Activated CD4-positive, alpha-beta T cell treated with anti-CD3 and anti-CD28 coated beads, Interleukin-2, amount 10 ng/mL, durations not matched to agents 7 days and 5 days (primary cell): ENCODE measurements at regions not wholly inside any gene's neighbourhood (a gene's known extent, or its start where the extent isn't known, plus 50 kb on each side); places are given as distances from the start of the nearest gene placed in this dataset.

Source experiments
- CTCF ChIA-PET: fragments of 350-600 bp; sonication (Branson Sonifier 250); formaldehyde crosslinking; loops from one replicate; lab custom pipeline; 2021; ENCODE audit warnings: antibody characterized with exemption; lab: Charles Lee
- POLR2A ChIA-PET: fragments of 350-600 bp; sonication (Branson Sonifier 250); formaldehyde crosslinking; loops from one replicate; lab custom pipeline; 2021; ENCODE audit warnings: antibody characterized with exemption; lab: Charles Lee
- DNase-seq: peaks from one replicate; pipeline ENCODE4 v3.0.0-alpha.2; 2020
- H3K27ac Mint-ChIP-seq: one replicate; pipeline ENCODE4 v1.8.0; 2021; ENCODE audit warnings: mild to moderate bottlenecking, moderate library complexity, mixed read lengths
- H3K27me3 Mint-ChIP-seq: one replicate; pipeline ENCODE4 v1.8.0; 2021; ENCODE audit warnings: mixed read lengths
- H3K36me3 Mint-ChIP-seq: one replicate; pipeline ENCODE4 v1.8.0; 2021; ENCODE audit warnings: low read depth, mixed read lengths
- H3K4me1 Mint-ChIP-seq: one replicate; pipeline ENCODE4 v1.8.0; 2021; ENCODE audit warnings: mixed read lengths
- H3K4me3 Mint-ChIP-seq: one replicate; pipeline ENCODE4 v1.8.0; 2021; ENCODE audit warnings: mild to moderate bottlenecking, moderate library complexity, mixed read lengths
- H3K9me3 Mint-ChIP-seq: one replicate; pipeline ENCODE4 v1.8.0; 2021; ENCODE audit warnings: mixed read lengths

DNA sequence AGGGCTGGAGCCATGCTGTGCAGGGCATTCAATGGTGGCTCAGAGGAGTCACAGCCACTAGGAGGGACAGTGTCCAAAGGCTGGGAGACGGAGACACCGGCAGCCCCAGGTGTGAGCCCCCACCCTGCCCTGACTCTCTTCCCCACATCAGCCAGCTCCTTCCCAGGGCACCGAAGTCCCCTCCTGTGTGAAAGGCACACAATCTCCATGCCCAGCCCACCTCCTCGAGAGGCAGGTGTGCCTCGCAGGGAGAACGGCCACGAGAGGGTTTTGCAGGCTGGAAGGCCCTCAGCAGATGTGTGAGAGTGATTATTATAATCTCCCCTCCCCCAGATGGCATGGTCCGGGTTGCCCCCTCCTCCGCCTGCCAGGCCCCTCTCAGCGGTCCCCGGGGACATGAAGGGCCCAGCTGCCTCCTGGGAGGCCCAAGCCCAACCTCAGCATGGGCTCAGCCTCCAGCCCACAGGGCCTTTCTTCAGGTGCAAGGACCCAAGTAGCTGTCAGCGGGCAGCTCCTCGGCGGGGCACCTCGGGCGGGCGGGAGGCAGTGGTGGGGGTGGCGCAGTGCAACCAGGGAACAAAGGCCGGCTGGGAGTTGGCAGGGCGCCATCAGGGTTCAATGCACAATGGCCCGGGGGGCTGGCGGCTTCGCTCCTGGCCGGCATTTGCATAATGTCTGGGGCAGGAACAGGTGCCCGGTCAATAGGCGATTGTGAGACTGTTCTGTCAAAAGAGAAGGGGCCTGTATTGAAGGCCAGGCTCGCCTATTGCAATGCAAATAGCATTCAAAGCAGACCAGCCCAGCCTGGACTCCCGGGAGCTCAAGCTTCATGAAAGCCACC, 155.3 kb upstream of the ZMIZ1 start:
- POLR2A ChIA-PET, result no interaction called here
- Mint-ChIP-seq H3K4me3 (no peak overlapping the region), H3K4me1 (no peaks in the 10 kb centered on the region), H3K36me3 (no peaks in the 10 kb centered on the region), H3K27me3 (no peaks in the 10 kb centered on the region), H3K9me3 (no peaks in the 10 kb centered on the region), H3K27ac (no peak overlapping the region)
- CTCF ChIA-PET, result no interaction called here
- no peak for DNase-seq

DNA sequence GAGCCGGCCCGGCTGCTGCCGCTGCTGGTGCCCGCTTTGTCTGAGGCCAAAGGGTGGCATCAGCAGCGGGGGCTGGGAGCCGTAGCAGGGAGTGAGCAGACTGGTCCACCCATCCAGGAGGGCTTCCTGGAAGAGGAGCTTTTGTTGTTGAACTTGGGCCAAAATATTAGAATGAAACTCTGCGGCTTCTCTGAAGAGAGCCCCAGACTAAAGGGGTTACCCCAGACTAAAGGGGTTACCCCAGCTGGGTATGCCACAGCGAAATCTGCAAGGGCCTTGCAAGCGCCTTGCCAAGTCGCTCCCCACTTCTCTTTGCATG, 154.7 kb upstream of the ZMIZ1 start:
- H3K9me3 Mint-ChIP-seq, result no peaks in the 10 kb centered on the region

GRCh38 chr10:78914502-78915189, 154.1 kb upstream of the ZMIZ1 start:
- no peak for DNase-seq
- H3K4me3 Mint-ChIP-seq, result no peak overlapping the region
- H3K27me3 Mint-ChIP-seq, result peaks cover 4% of the 10 kb centered on the region
- POLR2A ChIA-PET, result no interaction called here
- H3K27ac Mint-ChIP-seq, result no peak overlapping the region
- H3K36me3 Mint-ChIP-seq, result no peaks in the 10 kb centered on the region
- H3K4me1 Mint-ChIP-seq, result no peaks in the 10 kb centered on the region
- CTCF ChIA-PET, result interaction anchor here (0.7 kb wide), 1 partner anchor 377 kb away, joined by 3 read pairs; no protein-coding TSS in a partner anchor
- H3K9me3 Mint-ChIP-seq, result no peaks in the 10 kb centered on the region

More for the DNA sequence above, 154.7 kb upstream of the ZMIZ1 start:
- no peak overlapping the region for H3K4me3 Mint-ChIP-seq
- H3K27me3 Mint-ChIP-seq, result peaks cover 2% of the 10 kb centered on the region
- ChIA-PET CTCF (no interaction called here), POLR2A (no interaction called here)
- H3K36me3 Mint-ChIP-seq, result no peaks in the 10 kb centered on the region
- H3K4me1 Mint-ChIP-seq, result no peaks in the 10 kb centered on the region
- H3K27ac Mint-ChIP-seq, result no peak overlapping the region
- DNase-seq, result no peak

DNA sequence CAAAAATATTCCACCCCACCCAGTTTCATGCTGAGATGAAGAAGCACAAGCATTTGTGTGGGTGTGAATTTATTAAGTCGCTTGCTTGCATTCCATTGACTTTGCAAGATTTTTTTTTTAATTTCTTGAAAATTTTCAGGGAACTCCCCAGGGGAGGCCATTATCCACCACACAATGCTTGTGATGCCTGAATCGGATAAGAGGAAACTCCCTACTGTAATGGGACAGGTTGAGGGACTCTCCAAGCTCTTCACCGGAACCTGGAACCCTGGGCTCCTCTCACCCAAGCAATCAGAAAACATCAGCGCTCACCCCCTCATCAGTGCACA, 153.6 kb upstream of the ZMIZ1 start:
- ChIA-PET CTCF (interaction anchor here (0.7 to 1.8 kb wide), 2 partner anchors 18 to 378 kb away, joined by 3 to 4 read pairs; no protein-coding TSS in a partner anchor), POLR2A (no interaction called here)
- H3K27ac Mint-ChIP-seq, result no peak overlapping the region
- H3K4me1 Mint-ChIP-seq, result no peaks in the 10 kb centered on the region
- H3K9me3 Mint-ChIP-seq, result no peaks in the 10 kb centered on the region
- H3K36me3 Mint-ChIP-seq, result no peaks in the 10 kb centered on the region
- DNase-seq, result no peak
- H3K27me3 Mint-ChIP-seq, result peaks cover 4% of the 10 kb centered on the region
- no peak overlapping the region for H3K4me3 Mint-ChIP-seq

DNA sequence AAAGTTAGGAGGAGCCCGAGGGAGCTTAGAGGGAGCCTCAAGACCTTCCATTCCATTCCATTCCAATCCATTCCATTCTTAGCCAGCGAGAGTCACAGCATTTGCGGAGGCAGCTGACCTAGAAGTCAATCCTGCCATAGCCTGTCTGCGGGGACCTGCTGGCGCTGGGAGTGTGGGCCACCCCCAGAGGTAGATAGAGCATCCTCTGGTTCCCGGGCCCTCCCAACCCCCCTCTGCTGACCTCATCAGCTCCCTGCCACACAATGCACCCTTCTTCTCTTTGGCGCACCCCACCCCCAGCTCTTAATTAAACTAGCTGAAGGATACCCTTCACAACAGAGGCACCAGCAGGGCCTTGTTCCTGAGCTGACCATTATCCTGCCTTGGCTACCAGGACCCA, 152.5 kb upstream of the ZMIZ1 start:
- ChIA-PET POLR2A (no interaction called here), CTCF (interaction anchor here (1.8 kb wide), 1 partner anchor 17 kb away, joined by 4 read pairs; no protein-coding TSS in a partner anchor)
- H3K27ac Mint-ChIP-seq, result no peak overlapping the region
- peaks cover 4% of the 10 kb centered on the region for H3K27me3 Mint-ChIP-seq
- no peaks in the 10 kb centered on the region for H3K9me3 Mint-ChIP-seq
- H3K4me1 Mint-ChIP-seq, result no peaks in the 10 kb centered on the region
- H3K36me3 Mint-ChIP-seq, result no peaks in the 10 kb centered on the region
- H3K4me3 Mint-ChIP-seq, result no peak overlapping the region
- no peak for DNase-seq

DNA sequence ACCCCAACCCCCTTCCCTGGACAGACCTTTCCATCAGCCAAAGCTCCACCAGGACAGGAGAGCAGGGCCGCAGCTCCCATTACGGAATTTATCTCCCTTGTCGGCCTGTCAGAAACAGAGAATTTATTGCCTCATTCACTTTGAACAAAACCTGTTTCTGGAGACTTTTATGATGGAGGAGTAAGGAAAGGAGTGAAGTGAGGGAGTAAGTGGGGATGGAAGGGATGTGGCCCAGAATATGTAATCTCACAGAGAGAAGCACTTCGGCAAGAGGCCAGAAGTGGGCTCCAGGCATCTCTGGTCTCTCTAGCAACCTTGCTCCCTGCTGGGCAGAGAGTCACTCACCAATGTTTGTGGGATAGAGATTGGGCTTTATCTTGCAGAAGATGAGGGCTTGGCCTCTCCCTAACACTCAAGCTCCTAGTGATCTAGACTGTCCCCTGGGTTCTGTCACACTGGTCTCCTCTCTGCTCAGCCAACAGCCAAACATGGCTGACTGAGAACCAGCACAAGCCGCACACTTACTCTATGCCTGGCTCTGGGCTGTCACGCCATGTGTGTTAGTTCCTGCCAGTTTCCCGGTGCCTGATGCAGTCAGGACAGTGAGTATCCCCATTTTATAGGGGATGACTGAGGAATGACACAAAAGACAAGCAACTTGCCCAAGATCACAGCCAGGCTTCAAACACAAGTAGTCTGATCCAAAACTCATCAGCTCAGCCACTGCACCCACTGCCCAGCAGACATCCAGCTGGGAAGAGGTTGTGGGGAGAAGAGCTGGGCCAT, 149.4 kb upstream of the ZMIZ1 start:
- POLR2A ChIA-PET, result no interaction called here
- Mint-ChIP-seq H3K4me3 (no peak overlapping the region), H3K36me3 (no peaks in the 10 kb centered on the region), H3K4me1 (no peaks in the 10 kb centered on the region), H3K27me3 (peaks cover 4% of the 10 kb centered on the region), H3K9me3 (no peaks in the 10 kb centered on the region), H3K27ac (no peak overlapping the region)
- CTCF ChIA-PET, result interaction anchor here (1.2 kb wide), 1 partner anchor 10 kb away, joined by 3 read pairs; no protein-coding TSS in a partner anchor
- no peak for DNase-seq

DNA sequence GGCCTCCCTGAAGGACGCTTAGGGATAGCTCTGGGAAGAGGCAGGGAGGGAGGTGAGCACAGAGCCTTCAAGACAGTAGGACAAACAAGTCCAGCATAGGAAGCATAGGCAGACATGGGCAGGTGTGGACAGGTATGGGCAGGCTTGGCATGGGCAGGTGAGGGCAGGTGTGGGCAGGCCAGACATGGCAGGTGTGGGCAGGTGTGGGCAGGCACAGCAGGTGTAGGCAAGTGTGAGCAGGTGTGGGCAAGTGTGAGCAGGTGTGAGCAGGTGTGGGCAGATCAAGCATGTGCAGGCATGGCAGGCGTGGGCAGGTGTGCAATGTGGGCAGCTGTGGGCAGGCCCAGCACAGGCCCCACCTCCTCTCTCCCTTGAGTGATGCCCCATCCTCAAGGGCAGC, 148.8 kb upstream of the ZMIZ1 start:
- H3K9me3 Mint-ChIP-seq, result no peaks in the 10 kb centered on the region
- CTCF ChIA-PET, result interaction anchor here (0.5 kb wide), 1 partner anchor 271 kb away, joined by 4 read pairs; no protein-coding TSS in a partner anchor
- no peaks in the 10 kb centered on the region for H3K4me1 Mint-ChIP-seq
- no peak for DNase-seq
- H3K27ac Mint-ChIP-seq, result no peak overlapping the region
- H3K27me3 Mint-ChIP-seq, result peaks cover 4% of the 10 kb centered on the region
- H3K36me3 Mint-ChIP-seq, result no peaks in the 10 kb centered on the region
- H3K4me3 Mint-ChIP-seq, result no peak overlapping the region
- POLR2A ChIA-PET, result no interaction called here

DNA sequence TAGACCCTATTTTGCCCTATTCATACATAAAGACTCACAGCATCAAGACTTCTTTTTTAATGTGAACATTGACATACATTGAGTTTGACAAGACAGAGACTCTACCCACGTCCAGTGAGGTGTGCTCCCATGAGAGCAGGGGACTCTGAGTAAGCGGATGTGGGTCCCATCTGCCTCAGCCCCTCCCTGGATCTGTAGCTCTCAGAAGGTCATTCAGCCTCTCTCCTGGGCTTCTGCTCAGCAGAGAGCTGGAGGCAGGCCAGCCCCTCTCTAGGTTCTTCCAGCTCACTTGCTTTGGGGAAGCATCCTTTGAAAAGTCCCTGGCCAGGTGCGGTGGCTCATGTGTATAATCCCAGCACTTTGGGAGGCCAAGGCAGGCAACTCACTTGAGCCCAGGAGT, 146.9 kb upstream of the ZMIZ1 start:
- ChIA-PET POLR2A (no interaction called here), CTCF (no interaction called here)
- Mint-ChIP-seq H3K4me3 (no peak overlapping the region), H3K36me3 (no peaks in the 10 kb centered on the region), H3K27me3 (peaks cover 4% of the 10 kb centered on the region), H3K9me3 (no peaks in the 10 kb centered on the region), H3K27ac (no peak overlapping the region), H3K4me1 (no peaks in the 10 kb centered on the region)
- DNase-seq, result no peak

DNA sequence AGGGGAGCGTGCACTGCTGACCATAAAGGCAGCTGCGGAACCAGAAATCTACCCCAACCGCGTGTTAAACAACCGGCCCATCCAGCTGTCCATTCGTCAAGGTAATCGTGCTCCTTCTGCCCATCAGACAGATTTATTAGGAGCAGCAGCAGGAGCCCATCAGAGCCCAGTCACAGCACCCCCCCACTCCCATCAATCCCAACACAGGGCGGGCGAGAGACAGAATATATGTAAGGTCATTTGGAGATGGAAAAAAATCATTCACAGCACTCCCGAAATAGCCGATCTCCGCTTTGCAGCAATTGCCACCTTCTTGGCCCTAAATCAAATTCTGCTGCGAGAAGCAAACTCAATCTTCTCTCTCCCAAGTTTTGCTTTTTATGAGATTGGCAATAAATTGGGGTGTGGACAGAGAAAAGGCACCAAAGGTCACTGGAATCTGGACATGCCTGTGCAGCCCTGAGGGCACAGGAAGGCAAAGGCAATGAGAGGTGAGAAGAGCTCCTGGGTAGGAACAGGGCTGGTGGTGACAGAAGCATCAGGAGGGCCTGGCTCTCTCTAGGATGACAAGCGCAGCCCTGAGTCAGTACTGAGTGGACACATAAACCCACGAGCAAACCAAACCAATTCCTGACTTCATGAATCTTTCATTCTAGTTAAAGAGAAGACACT, 145.0 kb upstream of the ZMIZ1 start:
- Mint-ChIP-seq H3K4me1 (no peaks in the 10 kb centered on the region), H3K27ac (no peak overlapping the region), H3K27me3 (peaks cover 3% of the 10 kb centered on the region), H3K36me3 (no peaks in the 10 kb centered on the region), H3K4me3 (no peak overlapping the region), H3K9me3 (no peaks in the 10 kb centered on the region)
- ChIA-PET CTCF (no interaction called here), POLR2A (no interaction called here)
- DNase-seq, result no peak

GRCh38 chr10:78924319-78925003, 144.3 kb upstream of the ZMIZ1 start:
- Mint-ChIP-seq H3K36me3 (no peaks in the 10 kb centered on the region), H3K27me3 (peaks cover 1% of the 10 kb centered on the region), H3K4me1 (no peaks in the 10 kb centered on the region), H3K4me3 (no peak overlapping the region), H3K27ac (no peak overlapping the region), H3K9me3 (no peaks in the 10 kb centered on the region)
- ChIA-PET CTCF (interaction anchor here (0.5 kb wide), 1 partner anchor 1164 kb away, joined by 3 read pairs; no protein-coding TSS in a partner anchor), POLR2A (no interaction called here)
- DNase-seq, result no peak

GRCh38 chr10:78925275-78925674, 143.5 kb upstream of the ZMIZ1 start:
- DNase-seq, result no peak
- Mint-ChIP-seq H3K9me3 (no peaks in the 10 kb centered on the region), H3K27me3 (no peaks in the 10 kb centered on the region), H3K27ac (no peak overlapping the region), H3K36me3 (no peaks in the 10 kb centered on the region), H3K4me1 (no peaks in the 10 kb centered on the region), H3K4me3 (no peak overlapping the region)
- POLR2A ChIA-PET, result no interaction called here
- CTCF ChIA-PET, result interaction anchor here (0.5 kb wide), 1 partner anchor 1164 kb away, joined by 3 read pairs; no protein-coding TSS in a partner anchor

DNA sequence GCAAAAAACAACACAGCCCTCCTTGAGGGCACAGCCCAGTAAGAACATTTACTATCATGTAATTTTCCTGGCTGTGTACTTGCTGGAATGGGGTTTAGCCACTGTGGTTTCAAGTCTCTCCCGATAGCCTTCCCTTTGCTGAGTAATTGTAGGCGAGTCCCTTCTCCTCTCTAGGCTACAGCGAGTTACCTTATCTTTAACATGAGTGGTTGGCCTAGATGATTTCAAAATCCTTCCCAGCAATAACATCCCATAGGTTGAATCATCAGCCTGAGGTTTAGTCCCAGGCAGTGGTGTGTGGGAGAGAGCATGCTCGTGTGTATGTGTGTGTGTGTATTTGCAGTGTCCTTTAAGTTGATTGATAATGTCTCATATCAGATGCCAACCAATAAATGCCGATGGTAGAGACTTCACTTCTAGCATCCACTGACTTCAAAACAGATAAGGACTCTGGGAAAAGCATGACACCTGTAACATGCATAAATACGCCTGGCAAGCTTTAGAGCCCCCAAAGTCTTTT, 142.9 kb upstream of the ZMIZ1 start:
- ChIA-PET POLR2A (no interaction called here), CTCF (no interaction called here)
- DNase-seq, result no peak
- no peaks in the 10 kb centered on the region for H3K4me1 Mint-ChIP-seq
- H3K4me3 Mint-ChIP-seq, result no peak overlapping the region
- H3K36me3 Mint-ChIP-seq, result no peaks in the 10 kb centered on the region
- H3K9me3 Mint-ChIP-seq, result no peaks in the 10 kb centered on the region
- H3K27ac Mint-ChIP-seq, result no peak overlapping the region
- no peaks in the 10 kb centered on the region for H3K27me3 Mint-ChIP-seq
